ENCODE measurements at regions not wholly inside any gene's neighbourhood (a gene's known extent, or its start where the extent isn't known, plus 50 kb on each side); places are given as distances from the start of the nearest gene placed in this dataset.

DNA sequence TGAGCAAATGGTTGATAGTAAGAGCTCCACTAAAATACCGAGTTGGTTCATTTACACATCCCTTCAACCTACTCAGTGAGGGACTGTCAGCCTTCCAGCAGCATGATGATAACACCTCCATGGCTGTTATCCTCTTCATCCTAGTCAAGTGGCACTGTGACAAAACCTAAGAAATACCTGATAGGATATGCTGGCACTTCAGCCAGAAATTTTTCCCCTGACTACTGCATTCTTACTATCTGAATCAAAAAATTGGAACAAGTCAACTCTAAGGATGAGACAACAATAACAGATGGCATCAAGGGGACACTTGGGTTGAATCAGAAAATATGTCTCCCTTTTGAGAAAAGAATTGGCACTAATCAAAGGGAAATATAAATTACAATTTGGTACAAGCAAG is 193.9 kb downstream of the KCTD12 start:
- Histone ChIP-seq H3K23ac (ENCODE audit: insufficient read length) (no peak overlapping the region), H3K27ac (ENCODE audit: low read depth, low read length) (no peak overlapping the region), H3K56ac (replicated peaks; ENCODE audit: insufficient read length, low read depth, low read length) (no peak overlapping the region), H2AFZ (ENCODE audit: low read length) (no peak overlapping the region), H3K36me3 (ENCODE audit: control insufficient read depth in 2 of 4, insufficient read depth in 4 of 4, low read length in 3 of 4) (no peaks in the 10 kb centered on the region), H4K5ac (ENCODE audit: insufficient read length, low read depth, low read length) (no peak overlapping the region), H3K79me1 (ENCODE audit: low read depth, low read length) (no peaks in the 10 kb centered on the region), H2BK12ac (ENCODE audit: low read depth, low read length) (no peak overlapping the region), H3K4me1 (replicated peaks in 1 of 4; ENCODE audit: control insufficient read depth in 3 of 4, insufficient read depth in 4 of 4, low read length in 3 of 4) (no peaks in the 10 kb centered on the region), H3K4ac (replicated peaks; ENCODE audit: insufficient read length, low read depth, low read length) (no peak overlapping the region), H2AK5ac (ENCODE audit: low read depth, low read length) (no peak overlapping the region), H2BK5ac (ENCODE audit: low read depth, low read length) (no peak overlapping the region), H3K18ac (ENCODE audit: extremely low read depth, low read length) (no peak overlapping the region), H3K4me2 (ENCODE audit: insufficient read depth in 1 of 2, low read depth in 2 of 2, low read length in 2 of 2) (no peak overlapping the region), H3K9ac (replicated peaks in 1 of 4; ENCODE audit: extremely low read depth in 1 of 4, low read depth in 3 of 4, low read length in 3 of 4) (no peak overlapping the region), H2BK20ac (ENCODE audit: low read length) (no peak overlapping the region), H3K27me3 (replicated peaks in 1 of 4; ENCODE audit: control insufficient read depth in 3 of 4, extremely low read depth in 1 of 4, insufficient read depth in 3 of 4, low read length in 3 of 4) (no peaks in the 10 kb centered on the region), H2BK15ac (ENCODE audit: low read length) (no peak overlapping the region), H2BK120ac (replicated peaks; ENCODE audit: low read depth, low read length) (no peak overlapping the region), H3K79me2 (ENCODE audit: control insufficient read depth in 1 of 2, insufficient read depth in 2 of 2, low read length in 2 of 2) (no peaks in the 10 kb centered on the region), H4K8ac (ENCODE audit: extremely low read depth, insufficient read depth, low read length) (no peak overlapping the region), H3K9me3 (ENCODE audit: insufficient read depth in 2 of 2, low read depth in 1 of 2, low read length in 1 of 2) (no peaks in the 10 kb centered on the region), H3K4me3 (ENCODE audit: extremely low read depth in 1 of 4, insufficient read depth in 2 of 4, low read depth in 3 of 4, low read length in 4 of 4) (no peak overlapping the region), H4K20me1 (replicated peaks in 1 of 2; ENCODE audit: control insufficient read depth in 1 of 2, insufficient read depth in 2 of 2, low read length in 2 of 2) (no peaks in the 10 kb centered on the region), H3K14ac (ENCODE audit: insufficient read length) (no peak overlapping the region), H4K91ac (replicated peaks; ENCODE audit: insufficient read length, low read length) (no peak overlapping the region), H3K23me2 (ENCODE audit: low read depth, low read length) (no peaks in the 10 kb centered on the region)
- DNase-seq (ENCODE audit: low read depth in 1 of 2, low spot score in 2 of 2) (no peak), FAIRE-seq (no peak)
- WGBS, 2 experiments (ENCODE audit: extremely low coverage in 1 of 2, insufficient coverage in 1 of 2, insufficient read length in 1 of 2, insufficient replicate concordance in 2 of 2, low coverage in 1 of 2, low lambda C conversion rate in 2 of 2, missing lambda C conversion rate in 1 of 2) = 87% methylated on average over 1 of the region's 1 CpG; no CpG with 5 or more reads in 1 of the 2 experiments
- ChIA-PET CTCF (ENCODE audit: partially characterized antibody) (interaction anchor here (0.6 to 0.7 kb wide), 2 partner anchors 72 to 168 kb away, joined by 3 read pairs; no protein-coding TSS in a partner anchor), POLR2A (ENCODE audit: partially characterized antibody) (no interaction called here)
- TF ChIP-seq FOSL1 (IDR thresholded peaks at IDR 0.05; ENCODE audit: insufficient read depth, low read depth, low read length) (no peak), RXRA (IDR thresholded peaks at IDR 0.05; ENCODE audit: insufficient read depth, low read depth, low read length) (no peak)

All from H1 (cell line).